Spleen (tissue), 7 donors: ENCODE measurements at regions not wholly inside any gene's neighbourhood (a gene's known extent, or its start where the extent isn't known, plus 50 kb on each side); places are given as distances from the start of the nearest gene placed in this dataset.

Source experiments
- POLR2A ChIP-seq, 3 donors: fragments of 450-650 bp; IDR thresholded peaks; one replicate each; pipeline ENCODE4 v1.5.1; 2017; ENCODE audit warnings: antibody characterized with exemption in 3 of 3, mild to moderate bottlenecking in 1 of 3
- POLR2AphosphoS5 ChIP-seq, 3 donors: sonication (generic); formaldehyde crosslinking; IDR thresholded peaks; one replicate each; pipeline ENCODE4 v1.5.1; 2017; ENCODE audit warnings: antibody characterized with exemption in 3 of 3
- TF ChIP-seq, protein P1 (sequence below), 11 experiments: fragments of 200-600 bp in 7 of 11; fragments of 450-650 bp in 4 of 11; sonication (generic) in 4 of 11; IDR thresholded peaks in 8 of 11; conservative IDR thresholded peaks in 3 of 11; 1 replicate in 7 of 11; 2 replicates in 4 of 11; pipeline versions ENCODE4 v1.4.0 to v1.8.0; 2016 to 2021; ENCODE audit warnings: antibody characterized with exemption in 11 of 11, inconsistent platforms in 4 of 11, mild to moderate bottlenecking in 1 of 11
- donor health status: DM: no; HTN: no; CAD: no; lungs with moderate emphysema.
- donor health status: DM: no; HTN: no; CAD: no.
- donor health status: DM: no; HTN: no; CAD: no.

DNA sequence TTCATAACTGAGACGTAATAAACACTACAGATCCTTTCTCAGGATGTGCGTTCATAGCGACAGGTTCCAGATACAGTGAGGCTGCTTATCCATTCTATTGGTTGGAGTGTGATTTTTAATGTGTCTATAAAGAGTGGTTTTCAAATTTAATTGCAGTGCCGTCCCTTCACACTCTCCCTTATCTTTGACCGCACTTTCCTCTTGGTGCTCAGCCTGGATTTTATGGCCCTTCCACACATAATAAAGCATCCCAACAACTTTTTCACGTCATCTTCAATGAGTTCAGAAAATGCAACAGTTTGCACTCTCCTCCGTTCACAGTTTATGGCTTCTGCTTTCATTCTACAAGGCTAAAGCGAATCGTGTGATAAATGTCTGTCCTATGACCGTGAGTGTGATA, 1209.9 kb downstream of the BCL11B start:
- TF ChIP-seq POLR2AphosphoS5 (IDR thresholded peaks at IDR 0.05) (no peak), POLR2A (IDR thresholded peaks at IDR 0.05) (no peak)
- TF ChIP-seq, protein P1, sequence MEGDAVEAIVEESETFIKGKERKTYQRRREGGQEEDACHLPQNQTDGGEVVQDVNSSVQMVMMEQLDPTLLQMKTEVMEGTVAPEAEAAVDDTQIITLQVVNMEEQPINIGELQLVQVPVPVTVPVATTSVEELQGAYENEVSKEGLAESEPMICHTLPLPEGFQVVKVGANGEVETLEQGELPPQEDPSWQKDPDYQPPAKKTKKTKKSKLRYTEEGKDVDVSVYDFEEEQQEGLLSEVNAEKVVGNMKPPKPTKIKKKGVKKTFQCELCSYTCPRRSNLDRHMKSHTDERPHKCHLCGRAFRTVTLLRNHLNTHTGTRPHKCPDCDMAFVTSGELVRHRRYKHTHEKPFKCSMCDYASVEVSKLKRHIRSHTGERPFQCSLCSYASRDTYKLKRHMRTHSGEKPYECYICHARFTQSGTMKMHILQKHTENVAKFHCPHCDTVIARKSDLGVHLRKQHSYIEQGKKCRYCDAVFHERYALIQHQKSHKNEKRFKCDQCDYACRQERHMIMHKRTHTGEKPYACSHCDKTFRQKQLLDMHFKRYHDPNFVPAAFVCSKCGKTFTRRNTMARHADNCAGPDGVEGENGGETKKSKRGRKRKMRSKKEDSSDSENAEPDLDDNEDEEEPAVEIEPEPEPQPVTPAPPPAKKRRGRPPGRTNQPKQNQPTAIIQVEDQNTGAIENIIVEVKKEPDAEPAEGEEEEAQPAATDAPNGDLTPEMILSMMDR (IDR thresholded peaks at IDR 0.05 in 8 of 11, conservative IDR thresholded peaks at IDR 0.05 in 3 of 11), result no peak
